ENCODE measurements at regions not wholly inside any gene's neighbourhood (a gene's known extent, or its start where the extent isn't known, plus 50 kb on each side); places are given as distances from the start of the nearest gene placed in this dataset.

DNA sequence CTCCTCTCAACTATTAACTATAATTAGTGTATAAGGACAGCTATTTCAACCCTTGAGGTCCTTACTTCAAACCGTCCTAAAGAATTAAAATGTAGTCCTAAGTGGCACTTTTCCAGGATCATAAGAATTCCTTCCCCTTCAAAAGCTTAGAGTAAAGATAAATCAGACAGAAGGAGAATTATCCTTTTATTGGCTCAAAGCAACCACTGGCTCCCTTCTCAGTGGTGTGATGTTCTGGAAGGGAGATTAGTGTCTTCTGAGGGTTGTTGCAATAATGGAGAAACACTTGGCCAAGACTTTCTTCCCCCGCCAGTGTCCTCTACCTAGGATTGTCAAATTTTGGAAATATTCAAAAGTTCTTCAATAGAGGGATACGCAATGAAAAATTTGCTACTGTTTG lies 89.1 kb upstream of the PLEKHG1 start:
- TF ChIP-seq, protein P1, sequence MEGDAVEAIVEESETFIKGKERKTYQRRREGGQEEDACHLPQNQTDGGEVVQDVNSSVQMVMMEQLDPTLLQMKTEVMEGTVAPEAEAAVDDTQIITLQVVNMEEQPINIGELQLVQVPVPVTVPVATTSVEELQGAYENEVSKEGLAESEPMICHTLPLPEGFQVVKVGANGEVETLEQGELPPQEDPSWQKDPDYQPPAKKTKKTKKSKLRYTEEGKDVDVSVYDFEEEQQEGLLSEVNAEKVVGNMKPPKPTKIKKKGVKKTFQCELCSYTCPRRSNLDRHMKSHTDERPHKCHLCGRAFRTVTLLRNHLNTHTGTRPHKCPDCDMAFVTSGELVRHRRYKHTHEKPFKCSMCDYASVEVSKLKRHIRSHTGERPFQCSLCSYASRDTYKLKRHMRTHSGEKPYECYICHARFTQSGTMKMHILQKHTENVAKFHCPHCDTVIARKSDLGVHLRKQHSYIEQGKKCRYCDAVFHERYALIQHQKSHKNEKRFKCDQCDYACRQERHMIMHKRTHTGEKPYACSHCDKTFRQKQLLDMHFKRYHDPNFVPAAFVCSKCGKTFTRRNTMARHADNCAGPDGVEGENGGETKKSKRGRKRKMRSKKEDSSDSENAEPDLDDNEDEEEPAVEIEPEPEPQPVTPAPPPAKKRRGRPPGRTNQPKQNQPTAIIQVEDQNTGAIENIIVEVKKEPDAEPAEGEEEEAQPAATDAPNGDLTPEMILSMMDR (conservative IDR thresholded peaks at IDR 0.05; ENCODE audit: low read length), result no peak
- TF ChIP-seq EZH2phosphoT487 (IDR thresholded peaks at IDR 0.05; ENCODE audit: borderline replicate concordance, low read depth, low read length), result no peak

Data from OCI-LY7 (cell line).